Panc1 (cell line): ENCODE measurements at regions not wholly inside any gene's neighbourhood (a gene's known extent, or its start where the extent isn't known, plus 50 kb on each side); places are given as distances from the start of the nearest gene placed in this dataset.

Source experiments
- POLR2AphosphoS5 ChIP-seq: IDR thresholded peaks from 2 replicates; pipeline ENCODE4 v1.6.1; 2012; ENCODE audit warnings: mild to moderate bottlenecking, low read depth, low read length, moderate library complexity
- TF ChIP-seq, protein P1 (sequence below): fragments of 450-650 bp; IDR thresholded peaks from 2 replicates; pipeline ENCODE4 v1.5.1; 2017; ENCODE audit warnings: mild to moderate bottlenecking

DNA sequence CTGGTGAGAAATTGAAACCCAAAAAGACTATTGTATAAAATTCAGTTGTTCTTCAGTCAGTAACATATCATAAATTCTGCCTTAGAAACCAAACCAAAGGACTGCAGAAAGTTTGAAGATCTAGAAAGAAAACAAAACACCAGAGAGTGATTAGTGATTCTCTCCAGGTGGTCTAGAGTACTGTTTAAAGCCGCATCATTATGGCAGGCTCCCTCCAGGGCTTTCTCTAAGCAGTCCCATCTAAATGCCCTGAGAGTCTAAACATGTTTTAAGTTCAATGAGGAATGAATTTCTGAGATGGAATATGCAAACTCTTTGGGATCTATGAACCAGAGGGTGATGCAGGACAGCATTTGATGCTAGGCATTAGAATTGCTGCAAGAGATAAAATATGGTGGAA, 100.9 kb upstream of the ST6GALNAC5 start:
- no peak for TF ChIP-seq POLR2AphosphoS5
- TF ChIP-seq, protein P1, sequence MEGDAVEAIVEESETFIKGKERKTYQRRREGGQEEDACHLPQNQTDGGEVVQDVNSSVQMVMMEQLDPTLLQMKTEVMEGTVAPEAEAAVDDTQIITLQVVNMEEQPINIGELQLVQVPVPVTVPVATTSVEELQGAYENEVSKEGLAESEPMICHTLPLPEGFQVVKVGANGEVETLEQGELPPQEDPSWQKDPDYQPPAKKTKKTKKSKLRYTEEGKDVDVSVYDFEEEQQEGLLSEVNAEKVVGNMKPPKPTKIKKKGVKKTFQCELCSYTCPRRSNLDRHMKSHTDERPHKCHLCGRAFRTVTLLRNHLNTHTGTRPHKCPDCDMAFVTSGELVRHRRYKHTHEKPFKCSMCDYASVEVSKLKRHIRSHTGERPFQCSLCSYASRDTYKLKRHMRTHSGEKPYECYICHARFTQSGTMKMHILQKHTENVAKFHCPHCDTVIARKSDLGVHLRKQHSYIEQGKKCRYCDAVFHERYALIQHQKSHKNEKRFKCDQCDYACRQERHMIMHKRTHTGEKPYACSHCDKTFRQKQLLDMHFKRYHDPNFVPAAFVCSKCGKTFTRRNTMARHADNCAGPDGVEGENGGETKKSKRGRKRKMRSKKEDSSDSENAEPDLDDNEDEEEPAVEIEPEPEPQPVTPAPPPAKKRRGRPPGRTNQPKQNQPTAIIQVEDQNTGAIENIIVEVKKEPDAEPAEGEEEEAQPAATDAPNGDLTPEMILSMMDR = no peak
